Body of pancreas (tissue), 4 donors: ENCODE measurements at regions not wholly inside any gene's neighbourhood (a gene's known extent, or its start where the extent isn't known, plus 50 kb on each side); places are given as distances from the start of the nearest gene placed in this dataset.

Source experiments
- POLR2A ChIP-seq, 3 donors: fragments of 450-650 bp; IDR thresholded peaks; one replicate each; pipeline ENCODE4 v1.6.1; 2016; ENCODE audit warnings: antibody characterized with exemption in 3 of 3, mild to moderate bottlenecking in 2 of 3
- TF ChIP-seq, protein P1 (sequence below), 7 experiments: fragments of 450-650 bp in 4 of 7; fragments of 200-600 bp in 3 of 7; sonication (generic) in 3 of 7; IDR thresholded peaks; one replicate each; pipeline ENCODE4 v1.5.1; 2016 to 2019; ENCODE audit warnings: antibody characterized with exemption in 7 of 7

DNA sequence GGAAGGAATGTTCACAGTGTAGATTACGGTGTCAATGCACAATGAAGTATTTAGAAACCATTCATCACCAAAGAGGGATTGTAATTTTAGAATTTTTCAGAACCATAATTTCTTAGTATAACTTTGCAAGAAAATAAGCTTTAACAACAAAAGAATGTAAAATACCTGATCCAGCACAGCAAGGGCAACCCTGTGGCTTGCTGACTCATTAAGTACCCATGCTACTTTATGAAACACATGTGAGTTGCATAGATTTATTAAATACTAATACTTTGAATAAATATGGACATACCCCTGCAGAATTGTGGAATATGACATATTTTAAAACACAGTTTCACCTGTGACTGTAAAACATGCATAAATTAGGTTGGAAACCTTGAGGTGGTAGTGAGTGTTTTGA is 281.3 kb downstream of the ZNF248 start:
- TF ChIP-seq, protein P1, sequence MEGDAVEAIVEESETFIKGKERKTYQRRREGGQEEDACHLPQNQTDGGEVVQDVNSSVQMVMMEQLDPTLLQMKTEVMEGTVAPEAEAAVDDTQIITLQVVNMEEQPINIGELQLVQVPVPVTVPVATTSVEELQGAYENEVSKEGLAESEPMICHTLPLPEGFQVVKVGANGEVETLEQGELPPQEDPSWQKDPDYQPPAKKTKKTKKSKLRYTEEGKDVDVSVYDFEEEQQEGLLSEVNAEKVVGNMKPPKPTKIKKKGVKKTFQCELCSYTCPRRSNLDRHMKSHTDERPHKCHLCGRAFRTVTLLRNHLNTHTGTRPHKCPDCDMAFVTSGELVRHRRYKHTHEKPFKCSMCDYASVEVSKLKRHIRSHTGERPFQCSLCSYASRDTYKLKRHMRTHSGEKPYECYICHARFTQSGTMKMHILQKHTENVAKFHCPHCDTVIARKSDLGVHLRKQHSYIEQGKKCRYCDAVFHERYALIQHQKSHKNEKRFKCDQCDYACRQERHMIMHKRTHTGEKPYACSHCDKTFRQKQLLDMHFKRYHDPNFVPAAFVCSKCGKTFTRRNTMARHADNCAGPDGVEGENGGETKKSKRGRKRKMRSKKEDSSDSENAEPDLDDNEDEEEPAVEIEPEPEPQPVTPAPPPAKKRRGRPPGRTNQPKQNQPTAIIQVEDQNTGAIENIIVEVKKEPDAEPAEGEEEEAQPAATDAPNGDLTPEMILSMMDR (IDR thresholded peaks at IDR 0.05): no peak
- no peak for TF ChIP-seq POLR2A (IDR thresholded peaks at IDR 0.05)
